ENCODE measurements at regions not wholly inside any gene's neighbourhood (a gene's known extent, or its start where the extent isn't known, plus 50 kb on each side); places are given as distances from the start of the nearest gene placed in this dataset.

DNA sequence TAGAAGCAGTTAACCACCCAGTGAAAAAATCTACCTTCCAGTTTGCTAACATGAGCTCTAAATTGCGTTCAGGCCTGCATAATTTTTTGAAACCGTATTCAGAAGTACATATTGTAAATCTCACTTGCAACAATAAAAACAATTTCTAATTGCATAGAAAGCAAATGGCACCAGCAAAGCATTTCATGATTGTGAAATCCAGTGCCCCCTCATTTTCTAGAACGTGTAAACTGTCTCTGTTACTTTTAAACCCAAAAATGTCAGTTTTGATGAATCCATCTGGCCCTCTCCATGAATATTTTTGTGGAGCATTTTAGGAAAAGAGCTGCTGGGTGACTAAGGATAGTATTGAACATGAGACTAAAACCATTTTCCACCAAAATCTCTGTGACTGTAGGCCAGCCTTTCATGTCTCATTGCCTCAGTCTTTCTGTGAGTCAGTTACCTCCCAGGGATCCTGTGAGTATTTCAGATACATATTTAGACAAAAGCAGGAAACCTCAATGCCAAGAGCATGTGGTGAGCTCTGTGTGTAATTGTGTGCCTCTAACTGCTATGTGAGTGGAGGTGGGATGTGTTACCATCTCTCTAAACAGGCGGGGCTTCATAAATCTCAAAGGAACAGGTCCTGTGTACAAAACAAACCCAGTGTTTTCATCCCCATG, 477.8 kb upstream of the DCC start (continued):
- TF ChIP-seq, protein P1, sequence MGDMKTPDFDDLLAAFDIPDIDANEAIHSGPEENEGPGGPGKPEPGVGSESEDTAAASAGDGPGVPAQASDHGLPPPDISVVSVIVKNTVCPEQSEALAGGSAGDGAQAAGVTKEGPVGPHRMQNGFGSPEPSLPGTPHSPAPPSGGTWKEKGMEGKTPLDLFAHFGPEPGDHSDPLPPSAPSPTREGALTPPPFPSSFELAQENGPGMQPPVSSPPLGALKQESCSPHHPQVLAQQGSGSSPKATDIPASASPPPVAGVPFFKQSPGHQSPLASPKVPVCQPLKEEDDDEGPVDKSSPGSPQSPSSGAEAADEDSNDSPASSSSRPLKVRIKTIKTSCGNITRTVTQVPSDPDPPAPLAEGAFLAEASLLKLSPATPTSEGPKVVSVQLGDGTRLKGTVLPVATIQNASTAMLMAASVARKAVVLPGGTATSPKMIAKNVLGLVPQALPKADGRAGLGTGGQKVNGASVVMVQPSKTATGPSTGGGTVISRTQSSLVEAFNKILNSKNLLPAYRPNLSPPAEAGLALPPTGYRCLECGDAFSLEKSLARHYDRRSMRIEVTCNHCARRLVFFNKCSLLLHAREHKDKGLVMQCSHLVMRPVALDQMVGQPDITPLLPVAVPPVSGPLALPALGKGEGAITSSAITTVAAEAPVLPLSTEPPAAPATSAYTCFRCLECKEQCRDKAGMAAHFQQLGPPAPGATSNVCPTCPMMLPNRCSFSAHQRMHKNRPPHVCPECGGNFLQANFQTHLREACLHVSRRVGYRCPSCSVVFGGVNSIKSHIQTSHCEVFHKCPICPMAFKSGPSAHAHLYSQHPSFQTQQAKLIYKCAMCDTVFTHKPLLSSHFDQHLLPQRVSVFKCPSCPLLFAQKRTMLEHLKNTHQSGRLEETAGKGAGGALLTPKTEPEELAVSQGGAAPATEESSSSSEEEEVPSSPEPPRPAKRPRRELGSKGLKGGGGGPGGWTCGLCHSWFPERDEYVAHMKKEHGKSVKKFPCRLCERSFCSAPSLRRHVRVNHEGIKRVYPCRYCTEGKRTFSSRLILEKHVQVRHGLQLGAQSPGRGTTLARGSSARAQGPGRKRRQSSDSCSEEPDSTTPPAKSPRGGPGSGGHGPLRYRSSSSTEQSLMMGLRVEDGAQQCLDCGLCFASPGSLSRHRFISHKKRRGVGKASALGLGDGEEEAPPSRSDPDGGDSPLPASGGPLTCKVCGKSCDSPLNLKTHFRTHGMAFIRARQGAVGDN (IDR thresholded peaks at IDR 0.05), result no peak

DNA sequence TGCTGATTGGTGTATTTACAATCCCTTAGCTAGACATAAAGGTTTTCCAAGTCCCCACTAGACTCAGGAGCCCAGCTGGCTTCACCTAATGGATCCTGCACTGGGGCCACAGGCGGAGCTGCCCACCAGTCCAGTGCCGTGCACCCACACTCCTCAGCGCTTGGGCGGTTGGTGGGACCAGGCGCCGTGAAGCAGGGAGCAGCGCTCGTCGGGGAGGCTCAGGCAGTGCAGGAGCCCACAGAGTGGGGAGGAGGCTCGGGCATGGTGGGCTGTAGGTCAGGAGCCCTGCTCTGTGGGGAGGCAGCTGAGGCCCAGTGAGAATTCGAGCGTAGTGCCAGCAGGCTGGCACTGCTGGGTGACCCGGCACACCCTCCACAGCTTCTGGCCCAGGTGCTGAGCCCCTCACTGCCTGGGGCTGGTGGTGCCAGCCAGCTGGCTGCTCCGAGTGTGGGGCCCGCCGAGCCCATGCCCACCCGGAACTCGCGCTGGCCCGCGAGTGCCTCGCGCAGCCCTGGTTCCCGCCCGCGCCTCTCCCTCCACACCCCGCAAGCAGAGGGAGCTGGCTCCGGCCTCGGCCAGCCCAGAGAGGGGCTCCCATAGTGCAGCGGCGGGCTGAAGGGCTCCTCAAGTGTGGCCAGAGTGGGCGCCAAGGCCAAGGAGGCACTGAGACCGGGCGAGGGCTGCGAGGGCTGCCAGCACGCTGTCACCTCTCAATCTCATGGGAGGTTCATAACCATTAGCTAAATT, 475.6 kb upstream of the DCC start:
- WGBS (ENCODE audit: insufficient coverage, insufficient replicate concordance, low lambda C conversion rate, missing lambda C conversion rate), result 60% methylated on average over 33 of the region's 36 CpGs
- Histone ChIP-seq H2AFZ (ENCODE audit: control insufficient read depth, low read depth, low read length) (no peak overlapping the region), H3K4me1 (ENCODE audit: control insufficient read depth, insufficient read depth, low read length) (no peaks in the 10 kb centered on the region), H3K36me3 (ENCODE audit: control insufficient read depth in 2 of 2, insufficient read depth in 2 of 2, low read length in 1 of 2) (no peaks in the 10 kb centered on the region), H4K20me1 (ENCODE audit: control insufficient read depth, insufficient read depth) (no peaks in the 10 kb centered on the region), H3K79me2 (ENCODE audit: control insufficient read depth, insufficient read depth, low read length) (no peaks in the 10 kb centered on the region), H3K9ac (ENCODE audit: control insufficient read depth, insufficient read depth, low read length) (no peak overlapping the region), H3K27ac (ENCODE audit: control insufficient read depth, insufficient read depth) (no peak overlapping the region), H3K9me3 (replicated peaks; ENCODE audit: control insufficient read depth, insufficient read depth, low read length) (no peaks in the 10 kb centered on the region; the same call in 2 of the 3 replicates), H3K27me3 (replicated peaks in 1 of 2; ENCODE audit: control insufficient read depth in 2 of 2, insufficient read depth in 2 of 2, low read length in 1 of 2) (no peaks in the 10 kb centered on the region), H3K4me3 (no peak overlapping the region), H3K4me2 (ENCODE audit: control insufficient read depth, insufficient read depth) (no peak overlapping the region)
- ChIA-PET RAD21 (ENCODE audit: unreplicated experiment) (no interaction called here), SMC1A (ENCODE audit: uncharacterized antibody, unreplicated experiment) (interaction anchor here (2.7 kb wide), 1 partner anchor 15 kb away, joined by 12 read pairs; no protein-coding TSS in a partner anchor), CTCF (no interaction called here), POLR2A (no interaction called here)
- in situ Hi-C loops (cut with MboI) (no loop called here), intact Hi-C loops (cut with micrococcal nuclease; ENCODE audit: unreplicated experiment) (no loop called here)
- DNase-seq (ENCODE audit: low read depth, low spot score) (no peak), FAIRE-seq (no peak), ATAC-seq (no peak)
- BruUV-seq (replicated peaks), result no TSS peak
- TF ChIP-seq BMI1 (IDR thresholded peaks at IDR 0.05; ENCODE audit: borderline replicate concordance), result no peak
- TF ChIP-seq SIX5 (IDR thresholded peaks at IDR 0.05; ENCODE audit: low read depth, low read length, severe bottlenecking), result no peak
- TF ChIP-seq, protein P2, sequence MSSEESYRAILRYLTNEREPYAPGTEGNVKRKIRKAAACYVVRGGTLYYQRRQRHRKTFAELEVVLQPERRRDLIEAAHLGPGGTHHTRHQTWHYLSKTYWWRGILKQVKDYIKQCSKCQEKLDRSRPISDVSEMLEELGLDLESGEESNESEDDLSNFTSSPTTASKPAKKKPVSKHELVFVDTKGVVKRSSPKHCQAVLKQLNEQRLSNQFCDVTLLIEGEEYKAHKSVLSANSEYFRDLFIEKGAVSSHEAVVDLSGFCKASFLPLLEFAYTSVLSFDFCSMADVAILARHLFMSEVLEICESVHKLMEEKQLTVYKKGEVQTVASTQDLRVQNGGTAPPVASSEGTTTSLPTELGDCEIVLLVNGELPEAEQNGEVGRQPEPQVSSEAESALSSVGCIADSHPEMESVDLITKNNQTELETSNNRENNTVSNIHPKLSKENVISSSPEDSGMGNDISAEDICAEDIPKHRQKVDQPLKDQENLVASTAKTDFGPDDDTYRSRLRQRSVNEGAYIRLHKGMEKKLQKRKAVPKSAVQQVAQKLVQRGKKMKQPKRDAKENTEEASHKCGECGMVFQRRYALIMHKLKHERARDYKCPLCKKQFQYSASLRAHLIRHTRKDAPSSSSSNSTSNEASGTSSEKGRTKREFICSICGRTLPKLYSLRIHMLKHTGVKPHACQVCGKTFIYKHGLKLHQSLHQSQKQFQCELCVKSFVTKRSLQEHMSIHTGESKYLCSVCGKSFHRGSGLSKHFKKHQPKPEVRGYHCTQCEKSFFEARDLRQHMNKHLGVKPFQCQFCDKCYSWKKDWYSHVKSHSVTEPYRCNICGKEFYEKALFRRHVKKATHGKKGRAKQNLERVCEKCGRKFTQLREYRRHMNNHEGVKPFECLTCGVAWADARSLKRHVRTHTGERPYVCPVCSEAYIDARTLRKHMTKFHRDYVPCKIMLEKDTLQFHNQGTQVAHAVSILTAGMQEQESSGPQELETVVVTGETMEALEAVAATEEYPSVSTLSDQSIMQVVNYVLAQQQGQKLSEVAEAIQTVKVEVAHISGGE (CRISPR knock-in tag; IDR thresholded peaks at IDR 0.05), result no peak
- TF ChIP-seq EP300 (IDR thresholded peaks at IDR 0.05; ENCODE audit: borderline replicate concordance in 1 of 2, control insufficient read depth in 1 of 2, low read depth in 2 of 2, low read length in 2 of 2), result no peak
- TF ChIP-seq CBFB (IDR thresholded peaks at IDR 0.05; ENCODE audit: low read depth), result no peak
- TF ChIP-seq, protein P3, sequence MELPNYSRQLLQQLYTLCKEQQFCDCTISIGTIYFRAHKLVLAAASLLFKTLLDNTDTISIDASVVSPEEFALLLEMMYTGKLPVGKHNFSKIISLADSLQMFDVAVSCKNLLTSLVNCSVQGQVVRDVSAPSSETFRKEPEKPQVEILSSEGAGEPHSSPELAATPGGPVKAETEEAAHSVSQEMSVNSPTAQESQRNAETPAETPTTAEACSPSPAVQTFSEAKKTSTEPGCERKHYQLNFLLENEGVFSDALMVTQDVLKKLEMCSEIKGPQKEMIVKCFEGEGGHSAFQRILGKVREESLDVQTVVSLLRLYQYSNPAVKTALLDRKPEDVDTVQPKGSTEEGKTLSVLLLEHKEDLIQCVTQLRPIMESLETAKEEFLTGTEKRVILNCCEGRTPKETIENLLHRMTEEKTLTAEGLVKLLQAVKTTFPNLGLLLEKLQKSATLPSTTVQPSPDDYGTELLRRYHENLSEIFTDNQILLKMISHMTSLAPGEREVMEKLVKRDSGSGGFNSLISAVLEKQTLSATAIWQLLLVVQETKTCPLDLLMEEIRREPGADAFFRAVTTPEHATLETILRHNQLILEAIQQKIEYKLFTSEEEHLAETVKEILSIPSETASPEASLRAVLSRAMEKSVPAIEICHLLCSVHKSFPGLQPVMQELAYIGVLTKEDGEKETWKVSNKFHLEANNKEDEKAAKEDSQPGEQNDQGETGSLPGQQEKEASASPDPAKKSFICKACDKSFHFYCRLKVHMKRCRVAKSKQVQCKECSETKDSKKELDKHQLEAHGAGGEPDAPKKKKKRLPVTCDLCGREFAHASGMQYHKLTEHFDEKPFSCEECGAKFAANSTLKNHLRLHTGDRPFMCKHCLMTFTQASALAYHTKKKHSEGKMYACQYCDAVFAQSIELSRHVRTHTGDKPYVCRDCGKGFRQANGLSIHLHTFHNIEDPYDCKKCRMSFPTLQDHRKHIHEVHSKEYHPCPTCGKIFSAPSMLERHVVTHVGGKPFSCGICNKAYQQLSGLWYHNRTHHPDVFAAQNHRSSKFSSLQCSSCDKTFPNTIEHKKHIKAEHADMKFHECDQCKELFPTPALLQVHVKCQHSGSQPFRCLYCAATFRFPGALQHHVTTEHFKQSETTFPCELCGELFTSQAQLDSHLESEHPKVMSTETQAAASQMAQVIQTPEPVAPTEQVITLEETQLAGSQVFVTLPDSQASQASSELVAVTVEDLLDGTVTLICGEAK (IDR thresholded peaks at IDR 0.05; ENCODE audit: borderline replicate concordance), result no peak
- TF ChIP-seq TARDBP (IDR thresholded peaks at IDR 0.05; ENCODE audit: borderline replicate concordance), result no peak

Measured in GM12878 (cell line).